ENCODE measurements at regions not wholly inside any gene's neighbourhood (a gene's known extent, or its start where the extent isn't known, plus 50 kb on each side); places are given as distances from the start of the nearest gene placed in this dataset.

GRCh38 chr18:54433368-54433767, 75.7 kb downstream of the C18orf54 start:
- no peaks in the 10 kb centered on the region for H3K27me3 ChIP-seq (ENCODE audit: control insufficient read depth in 2 of 2, insufficient read depth in 2 of 2, low read length in 2 of 2)
- H3K4me1 ChIP-seq (replicated peaks in 1 of 2; ENCODE audit: control insufficient read depth in 2 of 2, insufficient read depth in 2 of 2, low read length in 2 of 2) = no peaks in the 10 kb centered on the region
- POLR2A ChIA-PET = no interaction called here
- CTCF ChIA-PET (ENCODE audit: low intra/inter-chr PET ratio) = no interaction called here
- in situ Hi-C loops (cut with MboI) (no loop called here), intact Hi-C loops (cut with micrococcal nuclease) (no loop called here)
- H3K36me3 ChIP-seq (ENCODE audit: control insufficient read depth, insufficient read depth, low read length) = no peaks in the 10 kb centered on the region
- no peak overlapping the region for H3K9ac ChIP-seq (ENCODE audit: insufficient read depth in 1 of 2, low read depth in 2 of 2, low read length in 2 of 2)
- FAIRE-seq = no peak
- no peak for DNase-seq (ENCODE audit: extremely low read depth in 1 of 4, low spot score in 3 of 4)
- no peaks in the 10 kb centered on the region for H3K9me1 ChIP-seq (ENCODE audit: control insufficient read depth, insufficient read depth, low read length)
- no peak for ATAC-seq
- TF ChIP-seq STAG1 (CRISPR knock-in tag; IDR thresholded peaks at IDR 0.05; ENCODE audit: borderline replicate concordance) = no peak
- no peak for TF ChIP-seq FOXM1 (IDR thresholded peaks at IDR 0.05; ENCODE audit: low read depth)
- no peak for TF ChIP-seq FOXM1 (CRISPR knock-in tag; IDR thresholded peaks at IDR 0.05; ENCODE audit: low read depth)
- no peak for TF ChIP-seq SMARCA4 (IDR thresholded peaks at IDR 0.05)
- no peaks in the 10 kb centered on the region for H3K9me3 ChIP-seq (replicated peaks; ENCODE audit: control insufficient read depth, insufficient read depth, low read depth, low read length)
- no peak overlapping the region for H3K4me2 ChIP-seq (ENCODE audit: insufficient read depth, low read length)
- no peak overlapping the region for H3K27ac ChIP-seq (ENCODE audit: extremely low read depth, low read depth, low read length)
- no peak overlapping the region for H2AFZ ChIP-seq (ENCODE audit: low read depth, low read length)
- WGBS (ENCODE audit: insufficient coverage, low coverage, missing lambda C conversion rate) = 3% methylated on average over 5 of the region's 5 CpGs
- H3K4me3 ChIP-seq = no peak overlapping the region
- H4K20me1 ChIP-seq (replicated peaks; ENCODE audit: control insufficient read depth, insufficient read depth, low read length) = no peaks in the 10 kb centered on the region
- no TSS peak for BruUV-seq (replicated peaks)
- no peaks in the 10 kb centered on the region for H3K79me2 ChIP-seq (ENCODE audit: control insufficient read depth, insufficient read depth, low read length)

GRCh38 chr18:54433857-54434256, 76.2 kb downstream of the C18orf54 start:
- DNase-seq (ENCODE audit: extremely low read depth in 1 of 4, low spot score in 3 of 4) = no peak
- H2AFZ ChIP-seq (ENCODE audit: low read depth, low read length) = no peak overlapping the region
- no peaks in the 10 kb centered on the region for H3K36me3 ChIP-seq (ENCODE audit: control insufficient read depth, insufficient read depth, low read length)
- no peaks in the 10 kb centered on the region for H3K9me3 ChIP-seq (replicated peaks; ENCODE audit: control insufficient read depth, insufficient read depth, low read depth, low read length)
- 0% methylated on average over 1 of the region's 1 CpG for WGBS (ENCODE audit: insufficient coverage, low coverage, missing lambda C conversion rate)
- H3K79me2 ChIP-seq (ENCODE audit: control insufficient read depth, insufficient read depth, low read length) = no peaks in the 10 kb centered on the region
- H3K4me2 ChIP-seq (ENCODE audit: insufficient read depth, low read length) = no peak overlapping the region
- no peaks in the 10 kb centered on the region for H3K27me3 ChIP-seq (ENCODE audit: control insufficient read depth in 2 of 2, insufficient read depth in 2 of 2, low read length in 2 of 2)
- no TSS peak for BruUV-seq (replicated peaks)
- H3K4me3 ChIP-seq = no peak overlapping the region
- ATAC-seq = no peak
- in situ Hi-C loops (cut with MboI) (no loop called here), intact Hi-C loops (cut with micrococcal nuclease) (no loop called here)
- no peaks in the 10 kb centered on the region for H3K9me1 ChIP-seq (ENCODE audit: control insufficient read depth, insufficient read depth, low read length)
- ChIA-PET CTCF (ENCODE audit: low intra/inter-chr PET ratio) (no interaction called here), POLR2A (no interaction called here)
- FAIRE-seq = no peak
- no peaks in the 10 kb centered on the region for H3K4me1 ChIP-seq (replicated peaks in 1 of 2; ENCODE audit: control insufficient read depth in 2 of 2, insufficient read depth in 2 of 2, low read length in 2 of 2)
- no peaks in the 10 kb centered on the region for H4K20me1 ChIP-seq (replicated peaks; ENCODE audit: control insufficient read depth, insufficient read depth, low read length)
- no peak overlapping the region for H3K27ac ChIP-seq (ENCODE audit: extremely low read depth, low read depth, low read length)
- no peak overlapping the region for H3K9ac ChIP-seq (ENCODE audit: insufficient read depth in 1 of 2, low read depth in 2 of 2, low read length in 2 of 2)
- TF ChIP-seq, protein P1, sequence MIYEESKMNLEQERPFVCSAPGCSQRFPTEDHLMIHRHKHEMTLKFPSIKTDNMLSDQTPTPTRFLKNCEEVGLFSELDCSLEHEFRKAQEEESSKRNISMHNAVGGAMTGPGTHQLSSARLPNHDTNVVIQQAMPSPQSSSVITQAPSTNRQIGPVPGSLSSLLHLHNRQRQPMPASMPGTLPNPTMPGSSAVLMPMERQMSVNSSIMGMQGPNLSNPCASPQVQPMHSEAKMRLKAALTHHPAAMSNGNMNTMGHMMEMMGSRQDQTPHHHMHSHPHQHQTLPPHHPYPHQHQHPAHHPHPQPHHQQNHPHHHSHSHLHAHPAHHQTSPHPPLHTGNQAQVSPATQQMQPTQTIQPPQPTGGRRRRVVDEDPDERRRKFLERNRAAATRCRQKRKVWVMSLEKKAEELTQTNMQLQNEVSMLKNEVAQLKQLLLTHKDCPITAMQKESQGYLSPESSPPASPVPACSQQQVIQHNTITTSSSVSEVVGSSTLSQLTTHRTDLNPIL (CRISPR knock-in tag; IDR thresholded peaks at IDR 0.05) = no peak
- TF ChIP-seq MCM5 (IDR thresholded peaks at IDR 0.05; ENCODE audit: low read depth) (no peak), ZNF347 (CRISPR knock-in tag; IDR thresholded peaks at IDR 0.05; ENCODE audit: low read depth) (no peak), ZNF217 (CRISPR knock-in tag; IDR thresholded peaks at IDR 0.05) (no peak), BCL6 (CRISPR knock-in tag; IDR thresholded peaks at IDR 0.05) (no peak), HDAC2 (IDR thresholded peaks at IDR 0.05) (no peak), HCFC1 (IDR thresholded peaks at IDR 0.05; ENCODE audit: low read depth, low read length) (no peak)
- TF ChIP-seq, protein P2, sequence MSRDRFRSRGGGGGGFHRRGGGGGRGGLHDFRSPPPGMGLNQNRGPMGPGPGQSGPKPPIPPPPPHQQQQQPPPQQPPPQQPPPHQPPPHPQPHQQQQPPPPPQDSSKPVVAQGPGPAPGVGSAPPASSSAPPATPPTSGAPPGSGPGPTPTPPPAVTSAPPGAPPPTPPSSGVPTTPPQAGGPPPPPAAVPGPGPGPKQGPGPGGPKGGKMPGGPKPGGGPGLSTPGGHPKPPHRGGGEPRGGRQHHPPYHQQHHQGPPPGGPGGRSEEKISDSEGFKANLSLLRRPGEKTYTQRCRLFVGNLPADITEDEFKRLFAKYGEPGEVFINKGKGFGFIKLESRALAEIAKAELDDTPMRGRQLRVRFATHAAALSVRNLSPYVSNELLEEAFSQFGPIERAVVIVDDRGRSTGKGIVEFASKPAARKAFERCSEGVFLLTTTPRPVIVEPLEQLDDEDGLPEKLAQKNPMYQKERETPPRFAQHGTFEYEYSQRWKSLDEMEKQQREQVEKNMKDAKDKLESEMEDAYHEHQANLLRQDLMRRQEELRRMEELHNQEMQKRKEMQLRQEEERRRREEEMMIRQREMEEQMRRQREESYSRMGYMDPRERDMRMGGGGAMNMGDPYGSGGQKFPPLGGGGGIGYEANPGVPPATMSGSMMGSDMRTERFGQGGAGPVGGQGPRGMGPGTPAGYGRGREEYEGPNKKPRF (IDR thresholded peaks at IDR 0.05; ENCODE audit: low read depth, low read length) = no peak
